Kidney glomerular epithelial cell (primary cell): ENCODE measurements at regions not wholly inside any gene's neighbourhood (a gene's known extent, or its start where the extent isn't known, plus 50 kb on each side); places are given as distances from the start of the nearest gene placed in this dataset.

ENCODE experiments used
- DNase-seq: peaks from one replicate; lab custom pipeline; 2025; lab: John Stamatoyannopoulos, UW

GRCh38 chr22:48376428-48376827 is 1451.2 kb downstream of the BRD1 start:
- no peak for DNase-seq

DNA sequence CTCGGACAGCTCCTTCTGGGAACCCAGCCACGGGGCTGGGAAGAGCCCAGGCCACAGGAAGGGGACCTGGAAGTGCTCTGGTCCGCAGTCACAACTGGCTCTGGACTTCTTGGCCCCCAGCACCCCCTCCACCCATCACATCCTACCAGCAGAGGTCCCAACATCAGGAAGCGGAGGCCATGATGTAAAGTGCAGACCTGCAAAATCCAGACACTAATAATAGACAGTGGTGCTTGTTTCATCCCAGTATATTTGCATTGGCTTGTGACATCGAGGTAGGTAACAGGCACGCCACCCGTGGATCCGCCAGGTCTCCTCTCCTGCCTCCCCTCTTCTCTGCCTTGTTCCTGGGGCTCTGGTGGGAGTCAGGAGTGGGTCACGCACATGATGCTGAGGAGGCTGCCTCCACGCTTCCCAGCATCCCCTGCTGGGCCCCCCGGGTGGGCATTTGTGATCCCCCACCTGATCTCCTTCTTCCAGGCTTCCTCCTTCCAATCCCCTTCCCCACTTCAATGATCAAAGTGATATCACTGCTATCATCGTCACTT is 1454.0 kb downstream of the BRD1 start:
- no peak for DNase-seq

DNA sequence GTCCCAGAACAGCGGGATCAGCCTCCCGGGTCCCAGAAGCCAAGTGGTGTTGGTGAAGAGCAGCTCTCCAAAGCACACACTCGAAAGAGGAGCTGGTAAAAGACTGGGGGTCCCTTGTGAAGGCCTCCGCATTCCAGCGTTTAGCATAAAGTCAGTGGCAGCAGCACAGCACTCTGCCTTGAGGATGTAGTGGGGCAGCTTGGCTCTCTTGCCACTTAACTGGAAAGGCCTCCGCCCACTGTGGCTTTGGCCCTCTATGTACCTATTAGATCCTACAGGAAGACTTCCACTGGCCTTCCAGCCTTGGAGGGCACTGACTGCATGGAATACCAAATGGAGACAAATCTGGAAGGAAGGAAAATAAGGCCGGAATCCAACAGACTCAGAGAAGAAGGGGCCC is 1455.3 kb downstream of the BRD1 start:
- DNase-seq, result no peak

GRCh38 chr22:48371391-48371790 is 1456.3 kb downstream of the BRD1 start:
- DNase-seq, result no peak

DNA sequence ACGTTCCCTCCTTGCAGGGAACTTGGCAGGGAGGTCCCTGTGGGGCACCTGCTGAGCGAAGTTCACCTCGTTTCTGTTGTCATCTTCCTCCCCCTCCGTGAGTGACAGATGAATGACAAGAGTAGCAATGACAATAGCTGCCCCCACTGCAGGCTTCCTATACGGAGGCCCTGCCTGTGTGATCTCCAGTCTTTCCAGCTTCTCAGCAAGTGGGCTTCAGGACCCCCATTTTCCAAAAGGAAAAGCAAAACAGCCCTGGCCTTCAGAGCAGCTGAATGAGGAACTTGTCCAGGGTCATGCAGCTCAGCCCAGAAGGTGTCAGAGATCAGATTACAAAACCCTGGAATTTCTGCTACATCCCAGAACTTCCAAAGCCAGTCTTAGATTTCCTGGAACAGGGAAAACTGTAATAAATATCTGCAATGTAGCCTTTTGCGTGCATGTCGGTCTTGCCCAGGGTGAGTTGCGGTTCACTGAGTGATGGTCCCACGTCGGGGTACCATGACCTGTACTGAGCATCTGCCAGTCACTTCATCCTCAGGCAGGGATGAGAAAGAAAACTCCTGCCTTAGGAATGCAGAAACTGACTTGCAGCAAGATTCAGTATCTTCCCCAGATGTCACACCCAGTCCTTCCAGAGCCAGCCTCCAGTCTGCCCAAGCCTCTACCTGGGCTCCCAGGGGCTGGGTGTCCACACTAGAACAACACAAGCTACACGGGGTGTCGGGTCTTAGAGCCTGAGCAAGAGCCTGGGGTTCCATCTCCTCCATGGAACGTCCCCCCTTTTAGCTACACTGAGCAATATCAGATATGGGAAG is 1457.0 kb downstream of the BRD1 start:
- DNase-seq, result no peak

- no peak for DNase-seq
Measured at GRCh38 chr22:48369789-48370507, 1457.7 kb downstream of the BRD1 start.

GRCh38 chr22:48368975-48369525 is 1458.6 kb downstream of the BRD1 start:
- DNase-seq, result no peak

DNA sequence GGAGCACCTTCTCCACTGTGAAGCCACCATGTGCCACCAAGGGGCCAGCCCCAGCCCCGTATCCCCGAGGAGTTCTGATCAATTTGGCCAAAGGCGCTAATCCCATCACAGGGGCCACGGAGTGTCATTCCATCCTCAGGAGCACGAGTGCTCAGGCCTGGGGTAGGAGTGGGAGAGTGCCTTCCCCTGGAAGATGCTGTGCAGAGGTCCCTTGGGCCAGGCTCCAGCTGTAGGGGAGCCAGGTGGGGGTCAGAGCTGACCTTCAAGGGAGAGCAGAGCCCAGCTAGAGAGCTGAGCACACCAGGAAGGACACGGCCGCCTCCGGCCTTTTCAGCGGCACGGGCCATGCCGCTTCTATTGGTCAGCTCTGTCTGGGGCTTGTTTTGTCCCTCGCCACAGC is 1459.9 kb downstream of the BRD1 start:
- no peak for DNase-seq

DNA sequence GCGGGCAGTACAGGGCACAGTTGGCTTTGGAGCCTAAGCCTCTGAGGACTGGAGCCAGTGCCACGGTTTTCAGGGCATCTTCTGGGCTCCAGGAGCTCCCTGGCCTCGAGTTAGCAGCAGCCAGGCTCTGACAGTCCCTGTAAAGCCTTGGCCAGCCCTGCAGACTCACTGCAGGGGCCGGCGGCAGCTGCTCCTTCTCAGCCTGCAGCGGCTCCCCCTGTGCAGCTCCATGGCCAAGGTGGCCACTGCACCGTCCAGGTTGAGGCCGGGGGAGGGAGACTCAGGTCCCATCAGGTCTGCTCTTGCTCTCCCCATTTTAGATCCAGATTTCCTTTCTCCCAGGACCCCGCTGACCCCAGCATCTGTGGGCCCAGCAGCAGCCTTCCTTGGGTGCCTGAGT is 1461.1 kb downstream of the BRD1 start:
- no peak for DNase-seq

- no peak for DNase-seq
Measured at GRCh38 chr22:48366056-48366455, 1461.6 kb downstream of the BRD1 start.

DNA sequence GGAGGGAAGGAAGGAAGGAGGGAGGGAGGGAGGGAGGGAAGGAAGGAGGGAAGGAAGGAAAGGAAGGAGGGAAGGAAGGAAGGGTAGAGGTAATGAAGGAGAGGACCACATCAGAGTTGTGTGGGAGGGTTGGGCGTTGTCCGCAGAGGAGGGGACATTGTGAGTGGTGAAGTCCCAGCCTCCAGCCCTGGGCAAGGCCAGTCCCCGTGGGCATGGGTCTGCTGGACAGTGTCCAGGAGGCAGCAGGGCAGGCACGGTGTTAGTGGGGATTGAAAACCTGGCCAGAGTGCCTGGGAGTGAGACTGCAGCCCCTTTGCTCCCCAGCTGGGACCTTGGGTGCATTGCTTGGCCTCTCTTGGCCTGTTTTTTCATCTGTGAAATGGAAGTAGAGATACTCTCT is 1462.3 kb downstream of the BRD1 start:
- no peak for DNase-seq

DNA sequence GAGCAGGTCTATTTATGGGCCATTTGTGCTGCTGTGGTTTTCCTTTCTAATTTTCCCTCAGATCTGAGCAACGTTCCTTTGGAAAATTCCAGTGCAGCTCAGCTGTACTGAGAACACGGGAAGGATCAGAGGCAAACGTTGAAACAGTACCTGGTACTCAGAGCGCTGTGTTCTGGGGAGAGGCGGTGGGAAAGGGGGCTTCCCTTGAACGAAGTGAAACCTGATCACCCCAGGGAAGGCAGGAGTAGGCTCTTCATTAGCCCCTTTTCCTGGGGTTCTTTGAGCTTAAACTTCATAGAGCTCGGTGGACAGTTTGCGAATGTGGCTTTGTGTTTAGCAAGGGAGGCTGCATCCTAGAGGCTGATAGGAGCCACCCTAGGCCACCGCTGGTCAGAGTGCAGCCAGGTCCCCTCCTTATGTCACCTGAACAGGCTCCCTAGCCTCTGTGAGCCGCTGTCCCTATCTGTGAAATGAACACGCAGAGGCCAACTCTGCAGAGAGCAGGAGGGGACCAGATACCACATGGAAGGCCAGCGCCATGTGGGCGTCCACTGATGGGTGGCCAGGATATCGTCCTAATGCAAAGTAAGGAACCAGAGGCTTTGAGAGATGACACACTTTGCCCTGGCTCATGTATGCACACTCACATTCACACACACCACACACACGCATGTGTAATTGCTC is 1464.8 kb downstream of the BRD1 start:
- DNase-seq, result no peak

DNA sequence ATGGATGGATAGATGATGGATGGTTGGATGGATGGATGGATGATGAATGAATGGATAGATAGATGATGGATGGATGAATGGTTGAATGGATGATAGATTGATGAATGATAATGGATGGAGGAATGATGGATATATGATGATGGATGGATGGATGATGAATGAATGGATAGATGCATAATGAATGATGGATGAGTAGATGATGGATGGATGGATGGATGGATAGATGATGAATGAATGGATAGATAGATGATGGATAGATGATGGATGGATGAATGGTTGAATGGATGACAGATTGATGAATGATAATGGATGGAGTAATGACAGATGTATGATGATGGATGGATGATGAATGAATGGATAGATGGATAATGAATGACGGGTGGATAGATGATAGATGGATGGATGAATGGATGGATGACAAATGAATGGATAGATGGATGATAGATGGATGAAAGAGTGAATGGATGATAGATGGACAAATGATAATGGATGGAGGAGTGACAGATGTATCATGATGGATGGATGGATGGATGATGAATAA is 1466.5 kb downstream of the BRD1 start:
- no peak for DNase-seq

- DNase-seq, result no peak
Measured at GRCh38 chr22:48359613-48359965, 1468.1 kb downstream of the BRD1 start.

GRCh38 chr22:48358886-48359612 is 1468.6 kb downstream of the BRD1 start:
- DNase-seq, result no peak

DNA sequence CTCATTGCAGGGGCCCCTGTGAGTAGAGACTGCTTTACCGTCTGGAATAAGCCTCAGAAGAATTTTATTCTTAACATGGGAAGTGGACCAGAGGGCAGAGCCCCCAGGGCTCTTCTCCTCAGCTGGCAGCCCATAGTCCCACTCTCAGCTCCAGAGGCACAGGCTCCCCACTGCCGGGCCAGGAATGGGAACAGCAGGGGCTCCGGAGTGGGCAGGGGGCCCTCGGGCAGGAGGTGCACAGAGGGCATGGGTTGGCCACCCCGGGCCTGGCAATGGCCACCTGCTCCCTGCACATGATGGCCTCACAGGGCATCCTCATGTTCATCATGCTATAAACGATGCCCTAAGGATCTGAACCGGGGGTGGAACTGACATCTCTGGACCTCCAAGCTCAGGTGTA is 1469.7 kb downstream of the BRD1 start:
- no peak for DNase-seq

- no peak for DNase-seq
Measured at GRCh38 chr22:48357196-48357595, 1470.5 kb downstream of the BRD1 start.

GRCh38 chr22:48356731-48357130 is 1470.9 kb downstream of the BRD1 start:
- no peak for DNase-seq

DNA sequence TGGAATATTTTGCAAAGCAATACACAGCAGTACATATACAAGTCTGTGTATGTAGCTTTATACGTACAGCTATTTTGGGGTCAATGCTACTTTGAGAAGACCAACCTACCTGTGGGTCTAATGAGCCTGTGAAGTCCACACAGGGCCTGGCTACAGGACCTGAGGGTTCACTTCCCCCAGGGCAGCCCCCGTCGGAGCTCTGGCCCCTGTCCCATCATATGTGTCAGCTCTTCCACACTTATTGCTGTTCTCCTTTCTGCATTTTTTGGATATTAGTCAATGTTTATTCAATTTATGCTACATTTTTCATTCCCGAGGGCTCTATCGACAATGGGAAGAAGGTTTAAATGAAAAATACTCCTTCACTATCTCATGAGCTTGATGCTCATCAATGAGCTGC is 1473.6 kb downstream of the BRD1 start:
- DNase-seq, result no peak

DNA sequence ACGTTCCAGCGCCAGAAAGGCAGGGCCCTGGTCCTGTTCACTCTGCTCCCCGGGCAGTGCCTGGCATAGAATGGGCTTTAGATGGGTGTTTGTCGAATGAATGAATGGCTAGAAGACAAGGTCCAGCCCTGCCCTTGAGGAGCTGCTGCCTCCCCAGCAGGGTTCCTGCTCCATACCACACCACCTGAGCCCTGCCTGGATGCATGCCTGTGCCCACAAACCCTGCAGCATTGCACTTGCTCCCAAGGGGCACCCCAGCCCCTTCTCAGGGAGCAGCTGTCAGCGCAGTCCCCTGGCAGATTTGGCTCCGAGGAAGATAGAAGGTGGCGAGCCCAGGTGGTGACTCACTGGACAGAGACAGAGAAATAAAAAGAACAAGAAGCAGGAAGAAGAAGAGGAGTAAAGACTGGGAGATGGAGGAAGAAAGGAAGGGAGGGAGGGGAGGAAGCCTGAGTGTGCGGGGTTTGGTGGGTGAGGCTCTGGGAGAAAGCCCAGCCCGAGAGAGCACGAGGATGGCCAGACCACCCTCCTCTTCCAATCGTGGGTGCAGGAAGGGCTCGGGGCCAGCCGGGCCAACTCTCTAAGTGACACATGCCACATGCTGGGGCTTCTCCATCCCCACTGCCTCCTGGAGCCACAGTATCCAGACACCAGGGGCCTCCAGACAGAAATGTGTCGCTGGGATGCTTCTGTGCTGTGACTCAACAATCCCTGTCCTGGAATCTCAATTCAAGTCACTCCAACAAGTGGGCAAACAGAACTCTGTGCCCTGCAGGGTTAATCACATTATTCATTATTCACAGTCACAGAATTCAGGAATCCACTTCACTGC is 1474.3 kb downstream of the BRD1 start:
- no peak for DNase-seq
